GM12878 (cell line): ENCODE measurements at regions not wholly inside any gene's neighbourhood (a gene's known extent, or its start where the extent isn't known, plus 50 kb on each side); places are given as distances from the start of the nearest gene placed in this dataset.

Experiments
- ATAC-seq: fragments of 200-7000 bp; cut with Tn5 transposase; 3 replicates; pipeline ENCODE4 v1.9.1; 2020; ENCODE audit warnings: mild to moderate bottlenecking, moderate library complexity
- BruUV-seq: library from RNA; stranded (reverse); fragments of 400-500 nt; replicated peaks from 2 replicates; lab custom pipeline; 2021; lab: Mats Ljungman, UMichigan
- CTCF ChIA-PET: fragments of 300-600 bp; sonication (Branson Sonifier 250); formaldehyde crosslinking; extraction: SDS; loops from one replicate; lab custom pipeline; 2021; ENCODE audit warnings: inconsistent platforms; lab: Yijun Ruan, JAX
- POLR2A ChIA-PET: fragments of 350-600 bp; formaldehyde crosslinking; extraction: SDS; loops from one replicate; lab custom pipeline; 2021; ENCODE audit warnings: inconsistent platforms; lab: Charles Lee
- RAD21 ChIA-PET: fragments of 300-600 bp; sonication (Branson Sonifier 250); formaldehyde crosslinking; loops from one replicate; lab custom pipeline; 2023; ENCODE audit warnings: antibody characterized with exemption; ENCODE audit not compliant: unreplicated experiment; lab: Charles Lee
- SMC1A ChIA-PET: fragments of 300-600 bp; sonication (Branson Sonifier 250); formaldehyde crosslinking; loops from one replicate; lab custom pipeline; 2023; ENCODE audit not compliant: unreplicated experiment, uncharacterized antibody; lab: Charles Lee
- DNase-seq: peaks from one replicate; pipeline ENCODE4 v3.0.0-alpha.2; 2011; ENCODE audit warnings: low read depth, low spot score
- FAIRE-seq: peaks from 3 replicates; lab custom pipeline; 2011; peaks lifted over from hg19 to GRCh38; lab: Jason Lieb, UNC
- H2AFZ ChIP-seq: 2 replicates; pipeline ENCODE4 v1.6.0; 2011; ENCODE audit warnings: low read depth, low read length, control low read depth; ENCODE audit not compliant: control insufficient read depth
- H3K27ac ChIP-seq: 2 replicates; pipeline ENCODE4 v1.5.1; 2011; ENCODE audit warnings: control low read depth; ENCODE audit not compliant: control insufficient read depth, insufficient read depth
- H3K27me3 ChIP-seq, 2 experiments: replicated peaks in 1 of 2; 2 replicates each; pipeline versions ENCODE4 v1.6.0 to v1.6.1; 2011; ENCODE audit warnings: low read length in 1 of 2; ENCODE audit not compliant: control insufficient read depth in 2 of 2, insufficient read depth in 2 of 2
- H3K36me3 ChIP-seq, 2 experiments: 2 replicates each; pipeline ENCODE4 v1.5.1; 2011; ENCODE audit warnings: low read length in 1 of 2; ENCODE audit not compliant: control insufficient read depth in 2 of 2, insufficient read depth in 2 of 2
- H3K4me1 ChIP-seq: 2 replicates; pipeline ENCODE4 v1.6.1; 2011; ENCODE audit warnings: mild to moderate bottlenecking, low read length, moderate library complexity, mixed read lengths; ENCODE audit not compliant: control insufficient read depth, insufficient read depth
- H3K4me2 ChIP-seq: 2 replicates; pipeline ENCODE4 v1.6.0; 2011; ENCODE audit warnings: control low read depth; ENCODE audit not compliant: control insufficient read depth, insufficient read depth
- H3K4me3 ChIP-seq: fragments of 200-600 bp; sonication (generic); 2 replicates; pipeline ENCODE4 v1.5.1; 2016
- H3K79me2 ChIP-seq: 2 replicates; pipeline ENCODE4 v1.6.0; 2011; ENCODE audit warnings: low read length; ENCODE audit not compliant: control insufficient read depth, insufficient read depth
- H3K9ac ChIP-seq: 2 replicates; pipeline ENCODE4 v1.8.0; 2011; ENCODE audit warnings: low read length, control low read depth, mixed read lengths; ENCODE audit not compliant: control insufficient read depth, insufficient read depth
- H3K9me3 ChIP-seq: replicated peaks from 3 replicates; pipeline ENCODE4 v1.5.1; 2011; ENCODE audit warnings: mild to moderate bottlenecking, low read length; ENCODE audit not compliant: control insufficient read depth, insufficient read depth
- H4K20me1 ChIP-seq: 2 replicates; pipeline ENCODE4 v1.6.0; 2011; ENCODE audit not compliant: control insufficient read depth, insufficient read depth
- ATF3 ChIP-seq: IDR thresholded peaks from 2 replicates; pipeline ENCODE4 v1.6.1; 2011; ENCODE audit warnings: low read depth, mild to moderate bottlenecking, low read length, moderate library complexity, borderline replicate concordance; ENCODE audit errors: extremely low read depth
- BRCA1 ChIP-seq: IDR thresholded peaks from 2 replicates; pipeline ENCODE4 v1.6.1; 2011; ENCODE audit warnings: low read depth, low read length, improper control_type of control experiment
- CREM ChIP-seq: IDR thresholded peaks from 2 replicates; pipeline ENCODE4 v1.6.1; 2014; ENCODE audit warnings: antibody characterized with exemption, low read depth
- E2F8 ChIP-seq: fragments of 450-650 bp; IDR thresholded peaks from 2 replicates; pipeline ENCODE4 v1.6.1; 2018; ENCODE audit warnings: mild to moderate bottlenecking, low read depth, moderate library complexity; ENCODE audit not compliant: partially characterized antibody
- E4F1 ChIP-seq: fragments of 450-650 bp; IDR thresholded peaks from 2 replicates; pipeline ENCODE4 v1.6.1; 2018; ENCODE audit warnings: borderline replicate concordance, mild to moderate bottlenecking; ENCODE audit not compliant: partially characterized antibody
- KAT2A ChIP-seq: conservative IDR thresholded peaks from 2 replicates; pipeline ENCODE4 v1.6.1; 2011; ENCODE audit warnings: low read depth, low read length; ENCODE audit not compliant: control insufficient read depth
- RB1 ChIP-seq: fragments of 450-650 bp; formaldehyde crosslinking; IDR thresholded peaks from 2 replicates; pipeline ENCODE4 v1.6.1; 2017; ENCODE audit warnings: mild to moderate bottlenecking, borderline replicate concordance
- SMAD1 ChIP-seq: fragments of 450-650 bp; IDR thresholded peaks from 2 replicates; pipeline ENCODE4 v1.6.1; 2018; ENCODE audit warnings: mild to moderate bottlenecking, low read depth; ENCODE audit not compliant: partially characterized antibody
- ZNF384 ChIP-seq: IDR thresholded peaks from 2 replicates; pipeline ENCODE4 v1.6.1; 2012; ENCODE audit warnings: low read depth, mild to moderate bottlenecking, low read length, improper control_type of control experiment, borderline replicate concordance
- ZNF622 ChIP-seq: fragments of 450-650 bp; IDR thresholded peaks from 2 replicates; pipeline ENCODE4 v1.6.1; 2017; ENCODE audit warnings: mild to moderate bottlenecking, inconsistent platforms
- WGBS: methylation state at CpG from one replicate; pipeline ENCODE4 v1.1.6; 2016; ENCODE audit warnings: low lambda C conversion rate; ENCODE audit not compliant: insufficient replicate concordance, insufficient coverage; ENCODE audit errors: missing lambda C conversion rate; 5-methylcytosine and 5-hydroxymethylcytosine counted together
- in situ Hi-C: fragments of 300-500 bp; cut with MboI; formaldehyde crosslinking; loops from 9 replicates; pipeline ENCODE4 v1.14.3; 2018; ENCODE audit warnings: mixed read lengths
- intact Hi-C: fragments of 100-400 bp; cut with micrococcal nuclease; formaldehyde crosslinking; loops from one replicate; pipeline ENCODE4 v1.14.2; 2022; ENCODE audit not compliant: unreplicated experiment

GRCh38 chr18:4589056-4589800 is 134.1 kb upstream of the DLGAP1 start:
- RAD21 ChIA-PET = interaction anchor here (1.3 kb wide), 1 partner anchor 10 kb away, joined by 5 read pairs; no protein-coding TSS in a partner anchor

GRCh38 chr18:4587204-4587603 is 132.1 kb upstream of the DLGAP1 start:
- Histone ChIP-seq H3K27me3 (no peaks in the 10 kb centered on the region), H3K79me2 (no peaks in the 10 kb centered on the region), H3K9ac (no peak overlapping the region), H2AFZ (no peak overlapping the region), H3K4me1 (no peaks in the 10 kb centered on the region), H3K4me2 (no peak overlapping the region), H4K20me1 (no peaks in the 10 kb centered on the region), H3K4me3 (no peak overlapping the region), H3K27ac (no peak overlapping the region), H3K36me3 (no peaks in the 10 kb centered on the region), H3K9me3 (no peaks in the 10 kb centered on the region; the same call in 2 of the 3 replicates)
- SMC1A ChIA-PET = no interaction called here
- BruUV-seq = no TSS peak
- ATAC-seq = no peak
- CTCF ChIA-PET = interaction anchor here (2.9 kb wide), 1 partner anchor 12 kb away, joined by 8 read pairs; no protein-coding TSS in a partner anchor
- no peak for FAIRE-seq
- intact Hi-C loops = no loop called here
- RAD21 ChIA-PET = no interaction called here
- no peak for DNase-seq
- POLR2A ChIA-PET = no interaction called here
- in situ Hi-C loops = no loop called here
- TF ChIP-seq KAT2A = no peak
- no peak for TF ChIP-seq E2F8
- TF ChIP-seq BRCA1 = no peak
- TF ChIP-seq CREM = no peak
- TF ChIP-seq E4F1 = no peak
- TF ChIP-seq ZNF384 = no peak
- no peak for TF ChIP-seq ZNF622
- TF ChIP-seq RB1 = no peak

More at GRCh38 chr18:4589056-4589800, 134.1 kb upstream of the DLGAP1 start:
- no peak for ATAC-seq
- no peaks in the 10 kb centered on the region for H3K36me3 ChIP-seq
- 24% methylated on average over 5 of the region's 5 CpGs for WGBS
- POLR2A ChIA-PET = interaction anchor here (0.6 kb wide), 1 partner anchor 14 kb away, joined by 4 read pairs; no protein-coding TSS in a partner anchor
- SMC1A ChIA-PET = interaction anchor here (0.8 to 2.0 kb wide), 6 partner anchors 10 to 318 kb away, joined by 3 to 9 read pairs (median 4); no protein-coding TSS in a partner anchor
- no peaks in the 10 kb centered on the region; the same call in 2 of the 3 replicates for H3K9me3 ChIP-seq
- CTCF ChIA-PET = interaction anchor here (0.6 to 2.9 kb wide), 4 partner anchors 9 to 455 kb away, joined by 3 to 8 read pairs (median 3); no protein-coding TSS in a partner anchor
- no peaks in the 10 kb centered on the region for H3K27me3 ChIP-seq
- no peak for DNase-seq
- BruUV-seq = no TSS peak
- no peak overlapping the region for H3K9ac ChIP-seq
- in situ Hi-C loops (no loop called here), intact Hi-C loops (no loop called here)
- no peak overlapping the region for H3K27ac ChIP-seq
- H2AFZ ChIP-seq = no peak overlapping the region
- no peak overlapping the region for H3K4me2 ChIP-seq
- no peak overlapping the region for H3K4me3 ChIP-seq
- no peak for FAIRE-seq
- no peaks in the 10 kb centered on the region for H3K4me1 ChIP-seq
- TF ChIP-seq SMAD1 (no peak), ATF3 (no peak)
- H4K20me1 ChIP-seq = no peaks in the 10 kb centered on the region
- H3K79me2 ChIP-seq = no peaks in the 10 kb centered on the region
